ENCODE measurements at regions not wholly inside any gene's neighbourhood (a gene's known extent, or its start where the extent isn't known, plus 50 kb on each side); places are given as distances from the start of the nearest gene placed in this dataset.

GRCh38 chr13:34070006-34070405 is 252.1 kb downstream of the RFC3 start:
- TF ChIP-seq POLR2AphosphoS5 (IDR thresholded peaks at IDR 0.05; ENCODE audit: insufficient read depth in 1 of 2, low read depth in 1 of 2) (no peak), CTCF (IDR thresholded peaks at IDR 0.05) (no peak)

Data from vagina (tissue), 2 donors.